Left lung (tissue), 4 donors: ENCODE measurements at regions not wholly inside any gene's neighbourhood (a gene's known extent, or its start where the extent isn't known, plus 50 kb on each side); places are given as distances from the start of the nearest gene placed in this dataset.

Experiments
- ATAC-seq: fragments of 200-7000 bp; cut with Tn5 transposase; one replicate; pipeline ENCODE4 v1.9.1; 2020; ENCODE audit warnings: moderate library complexity
- DNase-seq, 4 donors: peaks; one replicate each; pipeline ENCODE4 v3.0.0-alpha.2; 2013 to 2020
- H3K27ac ChIP-seq, 2 donors: fragments of 200-600 bp; sonication (generic) in 1 of 2; one replicate each; pipeline versions ENCODE4 v1.5.0 to v1.8.0; 2020 to 2021
- H3K27me3 ChIP-seq, 2 donors: fragments of 200-600 bp; sonication (generic) in 1 of 2; one replicate each; pipeline versions ENCODE4 v1.5.0 to v1.8.0; 2020 to 2021
- H3K36me3 ChIP-seq, 2 donors: fragments of 200-600 bp; sonication (generic) in 1 of 2; one replicate each; pipeline versions ENCODE4 v1.5.0 to v1.8.0; 2020 to 2021
- H3K4me1 ChIP-seq, 2 donors: fragments of 200-600 bp; one replicate each; pipeline ENCODE4 v1.8.0; 2021
- H3K4me3 ChIP-seq, 2 donors: fragments of 200-600 bp; sonication (generic) in 1 of 2; one replicate each; pipeline versions ENCODE4 v1.5.0 to v1.8.0; 2020 to 2021; ENCODE audit warnings: mild to moderate bottlenecking in 1 of 2
- H3K9me3 ChIP-seq, 2 donors: fragments of 200-600 bp; sonication (generic) in 1 of 2; one replicate each; pipeline versions ENCODE4 v1.5.0 to v1.8.0; 2020 to 2021
- intact Hi-C, 2 donors: fragments of 100-400 bp; cut with DNase I; formaldehyde crosslinking; loops; one replicate each; pipeline versions ENCODE4 v1.11.2 to v1.14.2; 2022
- TF ChIP-seq, protein P1 (sequence below), 2 donors: fragments of 200-600 bp; sonication (generic) in 1 of 2; IDR thresholded peaks; one replicate each; pipeline versions ENCODE4 v1.5.0 to v1.8.0; 2021; ENCODE audit warnings: antibody characterized with exemption in 2 of 2
- donor health status: DM: no; HTN: yes; CAD: no.
- donor health status: DM: no; HTN: no; CAD: no.

DNA sequence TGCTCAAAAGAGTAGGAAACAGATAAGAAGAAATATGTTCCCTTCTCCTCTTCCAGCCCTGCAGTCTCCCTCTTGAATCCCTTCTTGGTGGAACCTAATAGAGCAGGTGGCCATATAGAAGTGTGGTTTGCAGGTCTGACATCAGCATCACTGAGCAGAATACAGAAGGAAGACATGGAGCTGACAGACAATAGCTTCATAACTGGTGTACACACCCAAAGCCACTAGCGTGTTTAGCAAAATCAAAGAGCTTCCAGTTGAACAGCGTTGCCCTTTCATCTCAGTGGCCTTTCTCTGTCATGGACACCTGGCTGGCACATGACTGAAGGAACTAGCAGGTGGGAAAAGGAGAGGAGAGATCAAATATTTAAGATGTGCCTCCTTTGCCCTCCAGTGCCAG, 245.5 kb downstream of the BAMBI start:
- Histone ChIP-seq H3K27me3 (peaks cover 0 to 30% of the 10 kb centered on the region in 2 donors), H3K36me3 (no peaks in the 10 kb centered on the region), H3K27ac (no peak overlapping the region), H3K4me3 (no peak overlapping the region), H3K4me1 (no peaks in the 10 kb centered on the region), H3K9me3 (no peaks in the 10 kb centered on the region)
- DNase-seq (no peak), ATAC-seq (no peak)
- intact Hi-C loops, result no loop called here
- TF ChIP-seq, protein P1, sequence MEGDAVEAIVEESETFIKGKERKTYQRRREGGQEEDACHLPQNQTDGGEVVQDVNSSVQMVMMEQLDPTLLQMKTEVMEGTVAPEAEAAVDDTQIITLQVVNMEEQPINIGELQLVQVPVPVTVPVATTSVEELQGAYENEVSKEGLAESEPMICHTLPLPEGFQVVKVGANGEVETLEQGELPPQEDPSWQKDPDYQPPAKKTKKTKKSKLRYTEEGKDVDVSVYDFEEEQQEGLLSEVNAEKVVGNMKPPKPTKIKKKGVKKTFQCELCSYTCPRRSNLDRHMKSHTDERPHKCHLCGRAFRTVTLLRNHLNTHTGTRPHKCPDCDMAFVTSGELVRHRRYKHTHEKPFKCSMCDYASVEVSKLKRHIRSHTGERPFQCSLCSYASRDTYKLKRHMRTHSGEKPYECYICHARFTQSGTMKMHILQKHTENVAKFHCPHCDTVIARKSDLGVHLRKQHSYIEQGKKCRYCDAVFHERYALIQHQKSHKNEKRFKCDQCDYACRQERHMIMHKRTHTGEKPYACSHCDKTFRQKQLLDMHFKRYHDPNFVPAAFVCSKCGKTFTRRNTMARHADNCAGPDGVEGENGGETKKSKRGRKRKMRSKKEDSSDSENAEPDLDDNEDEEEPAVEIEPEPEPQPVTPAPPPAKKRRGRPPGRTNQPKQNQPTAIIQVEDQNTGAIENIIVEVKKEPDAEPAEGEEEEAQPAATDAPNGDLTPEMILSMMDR (IDR thresholded peaks at IDR 0.05), result no peak

DNA sequence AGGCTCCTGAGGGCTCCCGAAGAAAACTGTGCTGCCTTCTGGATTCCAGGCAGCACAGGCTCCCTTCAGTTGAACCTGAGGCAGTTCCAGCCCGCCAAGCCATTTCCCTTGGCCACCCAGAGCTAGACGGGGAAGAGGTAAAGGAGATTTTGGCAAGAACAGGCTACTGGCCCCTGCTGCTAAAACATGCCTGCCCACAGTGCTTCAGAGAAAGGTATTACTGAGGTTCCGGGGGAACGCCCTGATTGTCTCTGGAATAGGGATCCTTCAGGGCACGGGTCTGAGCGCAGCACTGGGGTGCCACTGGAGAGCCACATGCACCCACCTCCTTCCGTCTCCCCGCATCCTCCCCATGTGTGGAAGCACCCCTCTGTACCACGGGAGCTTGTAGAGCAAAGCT, 247.4 kb downstream of the BAMBI start:
- peaks cover 0 to 30% of the 10 kb centered on the region in 2 donors for H3K27me3 ChIP-seq
- ATAC-seq (no peak), DNase-seq (no peak)
- no peaks in the 10 kb centered on the region for H3K9me3 ChIP-seq
- H3K27ac ChIP-seq, result no peak overlapping the region
- no peaks in the 10 kb centered on the region for H3K4me1 ChIP-seq
- intact Hi-C loops, result no loop called here
- no peak overlapping the region for H3K4me3 ChIP-seq
- H3K36me3 ChIP-seq, result no peaks in the 10 kb centered on the region
- TF ChIP-seq, protein P1 (IDR thresholded peaks at IDR 0.05), result no peak

DNA sequence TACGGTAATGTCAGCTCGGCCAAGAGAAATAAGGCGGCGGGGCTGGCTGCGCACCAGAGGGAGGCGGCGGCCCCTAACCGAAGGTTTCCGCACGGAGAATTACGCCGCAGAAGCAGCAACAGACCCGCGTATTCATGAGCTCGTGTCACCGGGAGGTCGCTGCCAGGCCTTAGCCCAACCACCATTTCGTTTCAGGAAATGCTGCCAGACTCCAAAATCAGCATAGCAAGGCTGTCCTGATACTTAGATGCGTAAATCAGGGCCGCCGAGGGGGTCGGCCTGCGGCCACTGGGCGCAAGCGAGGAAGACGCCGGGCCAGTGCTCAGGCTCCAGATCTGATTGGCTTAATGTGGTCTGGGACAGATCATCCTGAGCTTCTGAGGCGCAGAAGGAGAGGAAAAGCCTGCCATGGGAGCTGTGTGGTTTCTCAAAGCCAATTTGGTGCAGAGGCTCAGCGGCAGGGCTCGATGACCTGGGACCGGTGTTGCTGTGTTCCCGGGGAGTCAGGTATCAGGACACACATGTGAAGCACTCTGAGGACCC, 247.9 kb downstream of the BAMBI start:
- DNase-seq, result peak in 2 of 4 donors; percentile 28 to 55
- TF ChIP-seq, protein P1 (IDR thresholded peaks at IDR 0.05), result no peak

DNA sequence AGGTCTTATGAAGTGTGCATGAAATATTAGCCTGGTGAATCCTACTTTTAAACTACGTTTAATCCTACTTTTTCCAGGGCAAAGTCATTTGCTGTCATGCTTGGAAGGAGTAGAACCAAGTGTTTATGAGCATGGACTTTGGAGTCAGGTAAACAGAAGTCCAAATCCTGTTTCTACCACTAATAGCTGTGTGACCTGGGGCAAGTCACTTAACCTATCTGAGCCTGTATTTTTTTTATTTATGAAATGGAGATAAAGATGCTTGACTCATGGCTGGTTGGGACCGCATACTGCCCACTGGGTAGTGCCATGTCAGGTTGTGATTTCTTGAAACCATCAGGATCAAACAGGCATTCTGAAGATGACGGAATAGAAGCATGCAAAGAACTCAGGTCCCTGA, 249.6 kb downstream of the BAMBI start:
- peaks cover 0 to 30% of the 10 kb centered on the region in 2 donors for H3K27me3 ChIP-seq
- no peaks in the 10 kb centered on the region for H3K4me1 ChIP-seq
- TF ChIP-seq, protein P1 (IDR thresholded peaks at IDR 0.05), result no peak
- no peak for ATAC-seq
- H3K4me3 ChIP-seq, result no peak overlapping the region
- H3K27ac ChIP-seq, result no peak overlapping the region
- no peak for DNase-seq
- no peaks in the 10 kb centered on the region for H3K9me3 ChIP-seq
- H3K36me3 ChIP-seq, result no peaks in the 10 kb centered on the region
- intact Hi-C loops, result no loop called here

More for the DNA sequence above, 247.9 kb downstream of the BAMBI start:
- Histone ChIP-seq H3K4me1 (no peaks in the 10 kb centered on the region), H3K4me3 (no peak overlapping the region), H3K27ac (no peak overlapping the region), H3K36me3 (no peaks in the 10 kb centered on the region), H3K27me3 (peaks cover 0 to 30% of the 10 kb centered on the region in 2 donors), H3K9me3 (no peaks in the 10 kb centered on the region)
- intact Hi-C loops, result no loop called here
- no peak for ATAC-seq

DNA sequence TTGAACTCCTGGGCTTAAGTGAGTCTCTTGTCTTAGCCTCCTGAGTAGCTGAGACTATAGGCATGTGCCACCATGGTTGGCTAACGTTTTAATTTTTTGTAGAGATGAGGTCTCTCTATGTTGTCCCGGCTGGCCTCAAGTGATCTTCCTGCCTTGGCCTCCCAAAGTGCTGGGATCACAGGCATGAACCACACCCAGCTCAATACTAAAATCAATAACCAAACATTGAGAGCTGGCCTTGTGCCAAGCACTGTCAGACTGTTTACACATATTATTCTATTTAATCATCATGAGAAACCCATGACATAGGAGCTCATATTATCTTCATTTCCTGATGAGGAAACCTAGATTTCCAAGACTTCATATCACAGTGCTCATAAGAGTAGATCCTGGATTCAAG, 251.2 kb downstream of the BAMBI start:
- DNase-seq (no peak), ATAC-seq (no peak)

More for the DNA sequence above, 251.2 kb downstream of the BAMBI start:
- Histone ChIP-seq H3K4me1 (no peaks in the 10 kb centered on the region), H3K4me3 (no peak overlapping the region), H3K27ac (no peak overlapping the region), H3K36me3 (no peaks in the 10 kb centered on the region), H3K9me3 (no peaks in the 10 kb centered on the region), H3K27me3 (peaks cover 0 to 26% of the 10 kb centered on the region in 2 donors)
- TF ChIP-seq, protein P1 (IDR thresholded peaks at IDR 0.05), result no peak
- intact Hi-C loops, result no loop called here
